ENCODE measurements at regions not wholly inside any gene's neighbourhood (a gene's known extent, or its start where the extent isn't known, plus 50 kb on each side); places are given as distances from the start of the nearest gene placed in this dataset.

DNA sequence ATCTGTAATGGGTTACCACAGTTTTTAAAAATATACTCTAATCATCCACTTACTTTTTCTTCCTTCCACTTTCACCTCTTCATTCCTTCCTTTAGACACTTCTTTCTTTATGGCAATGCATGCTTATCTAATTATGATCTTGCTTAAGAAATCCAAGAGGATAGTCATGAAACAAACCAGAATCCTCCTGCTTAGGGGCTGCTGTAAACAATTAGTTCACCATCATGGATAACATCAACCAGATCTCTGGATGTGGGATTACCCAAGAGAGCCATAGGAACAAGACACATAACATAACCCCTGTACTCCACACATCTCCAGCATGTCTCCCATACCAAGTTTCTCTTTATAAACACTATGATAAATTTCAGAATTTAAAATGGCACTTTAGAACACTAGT, 713.4 kb upstream of the PTPRD start:
- ATAC-seq (replicated peaks in 6 of 8) = no peak
- Histone ChIP-seq H3K4me1 (replicated peaks in 1 of 2) (no peaks in the 10 kb centered on the region), H3K27ac (no peak overlapping the region), H3K4me3 (no peak overlapping the region)
- in situ Hi-C loops (cut with MboI; ENCODE audit: low pct_unique_long_range_greater_than_20kb in 2 of 9, low sequenced_read_pairs in 9 of 9, unreplicated experiment in 9 of 9) = no loop called here

DNA sequence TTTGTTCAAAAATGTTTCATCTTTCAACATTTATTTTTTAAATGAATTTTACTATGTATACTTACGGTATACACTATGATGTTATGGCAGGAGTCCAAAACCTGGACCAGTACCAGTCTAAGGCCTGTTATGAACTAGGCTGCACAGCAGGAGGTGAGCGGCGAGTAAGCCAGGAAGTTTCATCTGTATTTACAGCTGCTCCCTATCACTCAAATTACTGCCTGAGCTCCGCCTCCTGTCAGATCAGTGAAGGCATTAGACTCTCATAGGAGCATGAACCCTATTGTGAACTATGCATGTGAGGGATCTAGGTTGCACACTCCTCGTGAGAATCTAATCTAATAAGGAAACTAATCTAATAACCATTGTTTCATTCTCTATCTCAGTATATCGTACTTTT, 715.5 kb upstream of the PTPRD start:
- ATAC-seq (replicated peaks in 6 of 8) = no peak
- Histone ChIP-seq H3K27ac (no peak overlapping the region), H3K4me1 (replicated peaks in 1 of 2) (no peaks in the 10 kb centered on the region), H3K4me3 (no peak overlapping the region)
- WGBS, 10 experiments = 0 to 100% (median 86%) methylated on average over 1 to 6 of the region's 6 CpGs
- in situ Hi-C loops (cut with MboI; ENCODE audit: low pct_unique_long_range_greater_than_20kb in 2 of 9, low sequenced_read_pairs in 9 of 9, unreplicated experiment in 9 of 9) = no loop called here

DNA sequence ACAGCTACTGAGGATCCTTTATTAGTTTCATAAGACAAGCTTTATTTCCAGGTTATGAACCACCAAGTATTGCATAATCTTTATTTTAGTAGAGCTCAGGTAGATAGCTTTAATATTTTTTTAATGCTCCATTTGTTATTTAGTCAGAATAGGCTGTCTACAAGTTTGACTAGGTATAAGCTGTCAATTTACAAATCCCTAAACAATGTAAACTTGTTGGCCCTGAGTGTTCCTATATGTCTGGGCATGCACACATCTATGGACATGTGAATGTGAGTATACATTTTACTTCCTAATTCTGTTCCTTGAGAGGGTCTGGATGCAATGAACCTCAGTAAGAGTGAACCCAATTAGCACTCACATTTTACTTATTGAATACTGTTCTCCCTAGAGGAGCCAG, 722.2 kb upstream of the PTPRD start:
- in situ Hi-C loops (cut with MboI; ENCODE audit: low pct_unique_long_range_greater_than_20kb in 2 of 9, low sequenced_read_pairs in 9 of 9, unreplicated experiment in 9 of 9) = no loop called here
- Histone ChIP-seq H3K4me3 (no peak overlapping the region), H3K4me1 (replicated peaks in 1 of 2) (no peaks in the 10 kb centered on the region), H3K27ac (no peak overlapping the region)
- no peak for ATAC-seq (replicated peaks in 6 of 8)

DNA sequence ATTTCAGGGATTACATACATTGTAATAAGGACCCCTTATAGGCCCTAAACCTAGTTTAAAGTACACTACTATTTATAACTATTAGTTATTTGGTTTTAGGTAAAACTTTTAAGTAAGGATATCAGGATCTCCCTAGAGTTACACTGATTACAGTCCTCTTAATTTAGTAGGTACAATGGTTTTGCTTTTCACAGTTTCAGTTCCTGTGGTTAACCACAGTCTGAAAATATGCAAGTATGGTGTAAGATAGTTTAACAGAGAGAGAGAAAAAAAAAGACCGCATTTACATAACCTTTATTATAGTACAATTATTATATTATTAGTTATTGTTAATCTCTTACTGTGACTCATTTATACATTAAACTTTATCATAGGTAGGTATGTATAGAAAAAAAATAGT, 725.3 kb upstream of the PTPRD start:
- Histone ChIP-seq H3K4me1 (replicated peaks in 1 of 2) (peaks cover 0 to 4% of the 10 kb centered on the region in 2 donors), H3K4me3 (no peak overlapping the region), H3K27ac (no peak overlapping the region)
- in situ Hi-C loops (cut with MboI; ENCODE audit: low pct_unique_long_range_greater_than_20kb in 2 of 9, low sequenced_read_pairs in 9 of 9, unreplicated experiment in 9 of 9) = no loop called here
- WGBS, 10 experiments = 20 to 100% (median 80%) methylated on average over 1 of the region's 1 CpG; no CpG with 5 or more reads in 2 of the 10 experiments
- no peak for ATAC-seq (replicated peaks in 6 of 8)

DNA sequence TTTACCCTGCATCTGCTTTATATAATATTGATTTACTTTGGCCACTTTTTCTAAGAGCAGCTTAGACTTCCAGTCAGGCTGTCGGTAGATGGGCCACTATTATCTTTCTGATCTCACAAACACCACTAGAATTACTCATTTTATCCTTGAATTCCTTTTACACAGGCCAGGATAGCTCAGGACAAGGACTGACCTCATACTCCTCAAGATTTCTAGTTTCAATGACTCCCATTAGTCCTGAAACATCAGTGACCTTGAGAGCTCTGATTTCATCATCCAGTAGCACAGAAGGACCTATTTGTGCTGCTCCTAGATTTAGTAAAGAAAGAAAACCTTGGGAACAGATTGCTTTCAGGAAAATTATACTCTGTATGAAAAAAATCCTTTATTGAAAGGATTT, 727.9 kb upstream of the PTPRD start:
- ATAC-seq (replicated peaks in 6 of 8) = peak in 5 of 8 experiments; percentile 29 to 93 (median 46)
- in situ Hi-C loops (cut with MboI; ENCODE audit: low pct_unique_long_range_greater_than_20kb in 2 of 9, low sequenced_read_pairs in 9 of 9, unreplicated experiment in 9 of 9) = no loop called here
- 0 to 100% (median 50%) methylated on average over 1 of the region's 1 CpG; no CpG with 5 or more reads in 1 of the 10 experiments for WGBS, 10 experiments
- no peak overlapping the region for H3K27ac ChIP-seq
- peaks cover 0 to 4% of the 10 kb centered on the region in 2 donors for H3K4me1 ChIP-seq (replicated peaks in 1 of 2)
- H3K4me3 ChIP-seq = no peak overlapping the region

DNA sequence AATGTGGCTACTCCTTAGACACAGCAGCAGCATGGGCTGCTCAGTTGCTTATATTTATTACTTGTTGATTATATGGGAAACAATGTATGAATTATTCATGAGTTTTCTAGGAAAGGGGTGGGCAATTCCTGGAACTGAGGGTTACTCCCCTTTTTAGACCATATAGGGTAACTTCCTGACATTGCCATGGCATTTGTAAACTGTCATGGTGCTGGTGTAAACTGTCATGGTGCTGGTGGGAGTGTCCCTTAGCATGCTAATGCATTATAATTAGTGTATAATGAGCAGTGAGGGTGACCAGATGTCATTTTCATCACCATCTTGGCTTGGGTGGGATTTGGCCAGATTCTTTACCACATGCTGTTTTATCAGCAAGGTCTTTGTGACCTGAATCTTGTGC, 734.6 kb upstream of the PTPRD start:
- H3K4me1 ChIP-seq (replicated peaks in 1 of 2) = peaks cover 0 to 5% of the 10 kb centered on the region in 2 donors
- peak in 6 of 8 experiments; percentile 38 to 87 (median 53) for ATAC-seq (replicated peaks in 6 of 8)
- no peak overlapping the region for H3K4me3 ChIP-seq
- in situ Hi-C loops (cut with MboI; ENCODE audit: low pct_unique_long_range_greater_than_20kb in 2 of 9, low sequenced_read_pairs in 9 of 9, unreplicated experiment in 9 of 9) = no loop called here
- H3K27ac ChIP-seq = no peak overlapping the region

DNA sequence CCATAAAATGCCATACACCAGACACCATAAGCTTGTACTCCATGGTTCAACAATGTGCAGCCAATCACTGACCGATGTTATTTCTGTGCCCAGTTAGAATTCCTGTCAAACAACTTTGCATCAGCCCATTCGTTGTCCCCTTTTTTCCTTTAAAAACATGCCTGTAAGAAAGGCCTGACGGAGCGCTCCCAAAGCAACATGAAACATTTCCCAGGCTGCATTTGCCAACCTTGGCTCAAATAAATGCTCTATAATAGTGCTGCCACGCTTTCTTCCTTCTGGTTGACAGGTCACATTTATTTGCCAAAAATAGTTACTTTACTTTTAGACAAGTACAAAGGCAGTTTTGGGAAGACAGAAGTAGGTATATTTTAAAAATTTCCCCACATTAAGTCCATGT, 735.6 kb upstream of the PTPRD start:
- WGBS, 10 experiments = 6 to 100% (median 90%) methylated on average over 2 to 5 of the region's 5 CpGs; no CpG with 5 or more reads in 3 of the 10 experiments
- Histone ChIP-seq H3K27ac (no peak overlapping the region), H3K4me3 (no peak overlapping the region), H3K4me1 (replicated peaks in 1 of 2) (peaks cover 0 to 15% of the 10 kb centered on the region in 2 donors)
- in situ Hi-C loops (cut with MboI; ENCODE audit: low pct_unique_long_range_greater_than_20kb in 2 of 9, low sequenced_read_pairs in 9 of 9, unreplicated experiment in 9 of 9) = no loop called here
- no peak for ATAC-seq (replicated peaks in 6 of 8)

DNA sequence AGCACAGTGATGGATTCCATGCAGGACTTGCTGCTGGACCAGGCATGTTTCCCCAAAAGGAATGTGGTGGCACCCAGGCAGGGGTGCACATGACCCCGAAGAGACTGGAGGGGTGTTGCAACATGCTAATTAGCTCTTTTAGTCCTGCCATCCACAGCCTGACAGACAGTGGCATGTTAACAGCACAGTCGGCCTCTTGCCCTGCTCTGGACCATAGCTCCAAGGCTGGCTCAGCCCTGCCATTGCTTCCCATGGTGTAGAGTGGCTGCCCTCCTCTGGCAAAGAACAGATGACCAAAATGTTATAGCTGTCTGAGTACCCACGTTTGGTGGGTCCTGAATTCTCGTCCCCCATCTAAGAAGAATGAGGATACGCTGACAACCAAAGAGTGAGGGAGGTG, 736.4 kb upstream of the PTPRD start:
- Histone ChIP-seq H3K4me1 (replicated peaks in 1 of 2) (peaks cover 0 to 16% of the 10 kb centered on the region in 2 donors), H3K27ac (no peak overlapping the region), H3K4me3 (no peak overlapping the region)
- ATAC-seq (replicated peaks in 6 of 8) = no peak
- 0 to 100% (median 86%) methylated on average over 1 to 3 of the region's 5 CpGs; no CpG with 5 or more reads in 2 of the 10 experiments for WGBS, 10 experiments
- in situ Hi-C loops (cut with MboI; ENCODE audit: low pct_unique_long_range_greater_than_20kb in 2 of 9, low sequenced_read_pairs in 9 of 9, unreplicated experiment in 9 of 9) = no loop called here

DNA sequence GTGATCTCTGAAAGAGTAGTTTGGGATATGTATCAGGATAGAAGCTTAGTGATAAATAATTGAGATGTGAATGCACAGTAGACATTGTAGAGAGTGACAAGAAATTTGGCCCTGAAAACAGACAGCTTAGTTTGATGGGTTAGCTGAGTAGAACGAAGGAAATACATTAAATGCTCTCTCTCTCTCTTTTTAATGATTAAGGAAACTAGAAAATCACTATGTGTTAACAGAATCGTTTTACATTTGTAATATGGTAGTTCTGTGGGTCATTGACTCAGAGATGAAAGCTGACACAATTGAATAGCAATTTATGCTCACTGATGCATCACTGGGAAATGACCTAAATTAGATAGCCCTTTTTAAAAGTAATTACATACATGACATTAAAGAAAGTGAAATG, 739.8 kb upstream of the PTPRD start:
- in situ Hi-C loops (cut with MboI; ENCODE audit: low pct_unique_long_range_greater_than_20kb in 2 of 9, low sequenced_read_pairs in 9 of 9, unreplicated experiment in 9 of 9) = no loop called here
- Histone ChIP-seq H3K4me1 (replicated peaks in 1 of 2) (peaks cover 4 to 31% of the 10 kb centered on the region in 2 donors), H3K27ac (no peak overlapping the region), H3K4me3 (no peak overlapping the region)
- WGBS, 10 experiments = 0 to 70% (median 38%) methylated on average over 1 to 2 of the region's 2 CpGs; no CpG with 5 or more reads in 1 of the 10 experiments
- peak in 5 of 8 experiments; percentile 52 to 77 (median 58) for ATAC-seq (replicated peaks in 6 of 8)

DNA sequence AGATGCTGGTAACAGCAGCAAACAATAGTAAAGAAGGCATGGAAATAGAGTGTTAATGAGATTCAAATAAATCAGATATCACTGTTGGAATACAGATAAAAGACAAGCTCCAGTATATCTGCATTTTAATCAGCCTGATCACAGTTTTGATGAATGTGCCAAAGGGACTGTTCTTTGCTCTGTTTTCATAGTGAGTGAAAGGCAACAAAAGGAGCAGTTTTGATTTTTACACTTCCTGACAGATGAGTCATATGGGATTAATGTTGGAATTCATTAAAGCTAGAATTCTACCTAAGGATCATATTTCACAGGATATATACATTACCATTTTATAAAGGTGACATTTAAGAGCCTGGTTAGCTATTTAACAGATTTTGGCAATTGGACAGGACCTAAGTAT, 743.3 kb upstream of the PTPRD start:
- ATAC-seq (replicated peaks in 6 of 8) = peak in 5 of 8 experiments; percentile 45 to 86 (median 81)
- Histone ChIP-seq H3K27ac (no peak overlapping the region), H3K4me3 (no peak overlapping the region), H3K4me1 (replicated peaks in 1 of 2) (peaks cover 4 to 31% of the 10 kb centered on the region in 2 donors)
- in situ Hi-C loops (cut with MboI; ENCODE audit: low pct_unique_long_range_greater_than_20kb in 2 of 9, low sequenced_read_pairs in 9 of 9, unreplicated experiment in 9 of 9) = no loop called here

DNA sequence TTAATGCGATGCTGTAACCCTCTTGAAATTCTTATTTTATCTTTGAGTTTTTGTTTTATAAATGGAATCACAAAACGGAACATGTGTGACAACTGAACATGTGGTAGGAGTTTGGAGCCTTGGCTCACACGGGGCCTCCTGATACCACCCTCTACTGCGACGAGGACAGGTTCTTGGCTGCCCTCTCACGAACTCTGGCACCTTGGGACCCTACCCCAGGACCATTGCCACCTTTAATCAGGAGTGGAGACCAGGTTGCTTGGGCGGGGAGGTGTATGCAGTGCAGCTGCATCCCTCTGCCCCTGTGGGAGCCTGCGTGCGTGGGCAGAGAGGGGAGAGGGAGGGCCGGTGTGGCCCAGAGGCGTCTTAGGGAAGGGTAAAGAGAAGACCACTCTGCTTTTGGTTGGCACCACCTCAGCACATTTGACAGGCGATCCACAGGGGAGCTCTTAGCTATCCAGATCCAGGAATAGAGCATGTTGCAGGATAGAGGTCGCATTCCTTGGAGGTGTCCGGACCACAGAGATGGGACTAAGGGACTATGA, 753.9 kb upstream of the PTPRD start:
- no peaks in the 10 kb centered on the region for H3K4me1 ChIP-seq (replicated peaks in 1 of 2)
- no peak overlapping the region for H3K4me3 ChIP-seq
- in situ Hi-C loops (cut with MboI; ENCODE audit: low pct_unique_long_range_greater_than_20kb in 2 of 9, low sequenced_read_pairs in 9 of 9, unreplicated experiment in 9 of 9) = no loop called here
- no peak overlapping the region for H3K27ac ChIP-seq
- 0 to 100% (median 31%) methylated on average over 1 to 5 of the region's 14 CpGs; no CpG with 5 or more reads in 2 of the 10 experiments for WGBS, 10 experiments
- ATAC-seq (replicated peaks in 6 of 8) = no peak

DNA sequence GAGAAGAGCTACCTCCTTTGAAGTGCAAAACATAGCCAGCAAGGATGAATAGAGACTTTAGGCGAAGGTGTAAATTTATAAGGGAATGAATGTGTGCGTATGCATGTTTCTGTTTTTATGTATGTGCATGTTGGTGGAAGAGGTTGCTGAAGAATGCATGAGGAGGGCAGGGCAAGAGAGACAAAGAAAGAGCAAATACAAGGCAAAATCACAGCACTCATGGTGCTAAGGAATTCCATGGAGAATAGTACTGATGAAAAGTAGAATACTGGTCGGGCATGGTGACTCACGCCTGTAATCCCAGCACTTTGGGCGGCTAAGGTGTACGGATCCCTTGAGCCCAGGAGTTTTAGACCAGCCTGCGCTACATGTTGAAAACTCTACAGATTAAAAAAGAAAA, 762.1 kb upstream of the PTPRD start:
- H3K4me1 ChIP-seq (replicated peaks in 1 of 2) = no peaks in the 10 kb centered on the region
- in situ Hi-C loops (cut with MboI; ENCODE audit: low pct_unique_long_range_greater_than_20kb in 2 of 9, low sequenced_read_pairs in 9 of 9, unreplicated experiment in 9 of 9) = no loop called here
- ATAC-seq (replicated peaks in 6 of 8) = peak in 5 of 8 experiments; percentile 21 to 99 (median 45)
- H3K4me3 ChIP-seq = no peak overlapping the region
- 19 to 83% (median 54%) methylated on average over 4 to 7 of the region's 7 CpGs for WGBS, 10 experiments
- no peak overlapping the region for H3K27ac ChIP-seq

DNA sequence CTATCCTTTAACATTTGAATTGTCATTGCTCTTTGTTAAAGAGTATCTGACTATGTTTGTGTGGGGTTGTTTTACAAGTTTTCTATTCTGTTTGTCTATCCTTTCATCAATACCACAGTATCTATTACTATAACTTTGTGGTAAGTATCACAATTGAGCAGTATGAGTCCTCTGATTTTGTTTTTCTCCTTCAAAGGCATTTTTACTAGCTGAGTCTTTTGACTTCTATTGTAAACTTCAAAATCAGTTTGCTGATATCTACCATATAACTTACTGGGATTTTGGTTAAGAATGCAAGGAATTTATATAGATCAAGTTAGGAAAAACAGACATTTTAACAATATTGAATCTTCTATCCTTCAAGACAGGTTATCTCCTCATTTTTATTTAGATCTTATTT, 789.8 kb upstream of the PTPRD start:
- ATAC-seq (replicated peaks in 6 of 8) = no peak
- H3K4me1 ChIP-seq (replicated peaks in 1 of 2) = no peaks in the 10 kb centered on the region
- no peak overlapping the region for H3K27ac ChIP-seq
- H3K4me3 ChIP-seq = no peak overlapping the region
- in situ Hi-C loops (cut with MboI; ENCODE audit: low pct_unique_long_range_greater_than_20kb in 2 of 9, low sequenced_read_pairs in 9 of 9, unreplicated experiment in 9 of 9) = no loop called here

DNA sequence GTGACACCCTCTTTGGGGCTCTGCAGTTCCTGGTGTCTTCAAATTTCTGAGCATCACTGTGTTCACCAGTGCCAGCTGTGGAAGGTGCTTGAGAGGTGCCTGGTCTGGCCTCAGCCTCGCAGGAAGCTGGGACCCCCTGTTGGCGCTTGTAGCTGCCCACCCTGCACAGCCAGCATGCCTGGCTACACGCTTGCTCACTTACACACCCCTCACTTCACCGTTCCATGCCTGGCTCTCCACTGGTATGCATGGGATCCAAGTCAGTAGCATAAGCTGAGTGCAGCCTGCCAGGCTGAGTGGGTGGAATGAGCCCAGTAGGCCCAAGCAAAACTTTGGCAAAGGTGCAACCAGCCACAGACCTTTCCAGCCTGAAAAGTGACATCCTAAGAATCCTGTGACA, 801.4 kb upstream of the PTPRD start:
- WGBS, 10 experiments = 10 to 90% methylated on average over 2 of the region's 4 CpGs; no CpG with 5 or more reads in 8 of the 10 experiments
- Histone ChIP-seq H3K27ac (no peak overlapping the region), H3K4me1 (replicated peaks in 1 of 2) (peaks cover 0 to 15% of the 10 kb centered on the region in 2 donors), H3K4me3 (no peak overlapping the region)
- in situ Hi-C loops (cut with MboI; ENCODE audit: low pct_unique_long_range_greater_than_20kb in 2 of 9, low sequenced_read_pairs in 9 of 9, unreplicated experiment in 9 of 9) = no loop called here
- no peak for ATAC-seq (replicated peaks in 6 of 8)
